GM12892 (cell line): ENCODE measurements at regions not wholly inside any gene's neighbourhood (a gene's known extent, or its start where the extent isn't known, plus 50 kb on each side); places are given as distances from the start of the nearest gene placed in this dataset.

Experiments used
- DNase-seq: peaks from one replicate; pipeline ENCODE4 v3.0.0; 2011; ENCODE audit not compliant: insufficient read length
- FAIRE-seq: peaks from 2 replicates; lab custom pipeline; 2011; peaks lifted over from hg19 to GRCh38; lab: Jason Lieb, UNC
- POLR2A ChIP-seq: IDR thresholded peaks from 2 replicates; pipeline ENCODE4 v1.6.1; 2011; ENCODE audit warnings: low read depth, low read length, control low read depth
- POLR2AphosphoS5 ChIP-seq: IDR thresholded peaks from 2 replicates; pipeline ENCODE4 v1.6.1; 2011; ENCODE audit warnings: low read depth, low read length, control low read depth
- TAF1 ChIP-seq: IDR thresholded peaks from 2 replicates; pipeline ENCODE4 v1.6.1; 2011; ENCODE audit warnings: low read depth, mild to moderate bottlenecking, control low read depth, low read length, borderline replicate concordance

- TF ChIP-seq TAF1 (no peak), POLR2A (no peak), POLR2AphosphoS5 (no peak)
- DNase-seq (no peak), FAIRE-seq (no peak)
Measured at GRCh38 chr2:238729261-238729935, 118.5 kb upstream of the TWIST2 start.

DNA sequence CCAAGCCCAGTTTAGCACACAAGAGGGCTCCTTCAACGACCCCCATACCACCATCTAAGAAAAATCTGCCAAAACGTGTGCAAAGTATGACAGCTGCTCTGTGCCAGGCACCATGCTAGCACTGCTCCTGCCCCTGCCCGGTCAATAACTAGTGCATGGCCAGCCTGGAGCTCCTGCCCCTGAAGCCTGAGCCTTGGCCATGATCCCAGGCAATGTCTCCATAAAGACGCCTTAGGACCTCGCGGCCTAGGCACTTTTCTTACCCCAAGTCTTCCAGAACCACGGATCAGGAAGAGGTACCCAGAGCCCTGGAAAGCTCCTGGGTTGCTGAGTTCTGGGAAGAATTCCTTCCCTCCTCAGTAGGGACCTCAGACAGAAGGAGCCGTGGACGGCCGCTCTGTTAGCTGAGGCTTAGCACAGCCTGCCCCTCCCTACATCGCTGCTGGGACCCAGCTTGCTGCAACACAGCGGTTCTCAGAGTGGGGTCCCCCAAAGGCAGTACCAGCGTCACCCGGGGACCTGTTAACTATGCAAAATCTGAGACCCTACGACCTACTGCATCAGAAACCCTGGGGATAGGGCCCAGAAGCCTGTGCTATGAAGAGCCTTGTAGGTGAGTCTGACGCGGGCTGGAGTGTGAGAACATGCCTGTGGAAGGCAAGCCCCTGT, 117.8 kb upstream of the TWIST2 start:
- DNase-seq (no peak), FAIRE-seq (no peak)
- TF ChIP-seq POLR2A, result no peak
- no peak for TF ChIP-seq POLR2AphosphoS5
- TF ChIP-seq TAF1, result no peak

DNA sequence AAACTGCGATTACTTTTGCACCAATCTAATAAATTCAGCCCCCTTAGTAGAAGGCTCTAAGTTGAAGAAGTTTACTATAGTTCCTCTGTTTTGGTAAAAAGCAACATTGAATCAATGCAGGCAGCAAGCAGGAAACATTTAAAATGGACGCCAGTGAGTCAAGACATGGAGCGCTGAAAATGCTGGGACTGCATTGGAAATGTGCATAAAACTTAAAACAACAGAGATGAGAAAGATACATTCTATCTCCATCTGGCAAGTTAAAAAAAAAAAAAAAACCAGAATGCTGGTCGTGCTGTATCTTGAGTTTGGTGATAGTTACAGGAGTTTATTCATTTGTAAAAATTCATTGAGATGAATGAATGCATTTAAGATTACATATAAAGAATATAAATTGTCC, 117.0 kb upstream of the TWIST2 start:
- FAIRE-seq (no peak), DNase-seq (no peak)
- TF ChIP-seq POLR2A (no peak), POLR2AphosphoS5 (no peak), TAF1 (no peak)

DNA sequence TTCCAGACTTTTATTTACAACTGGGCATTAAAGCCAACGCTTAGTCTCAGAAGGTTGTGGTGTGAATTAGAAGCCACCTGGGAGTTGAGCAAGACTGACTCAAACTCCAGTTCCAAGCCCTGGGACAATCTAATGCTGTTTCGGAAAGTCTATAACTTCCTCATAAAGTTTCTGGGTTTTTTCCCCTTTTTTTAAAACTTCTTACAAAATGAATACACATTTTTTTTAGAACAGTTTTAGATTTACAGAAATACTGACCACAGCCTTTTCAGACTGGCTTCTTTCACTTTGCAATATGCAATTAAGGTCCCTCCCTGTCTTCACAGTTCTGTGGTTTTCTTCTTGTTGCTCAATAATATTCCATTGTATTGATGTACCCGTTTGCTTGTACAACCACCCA, 115.9 kb upstream of the TWIST2 start:
- DNase-seq (no peak), FAIRE-seq (no peak)

GRCh38 chr2:238738917-238739316, 109.0 kb upstream of the TWIST2 start:
- TF ChIP-seq POLR2A (no peak), TAF1 (no peak)
- no peak for DNase-seq
- FAIRE-seq, result no peak

More for the DNA sequence above, 115.9 kb upstream of the TWIST2 start:
- TF ChIP-seq POLR2A (no peak), POLR2AphosphoS5 (no peak), TAF1 (no peak)

- no peak for TF ChIP-seq POLR2AphosphoS5
- TF ChIP-seq POLR2A, result no peak
- no peak for TF ChIP-seq TAF1
- FAIRE-seq (no peak), DNase-seq (no peak)
Measured at GRCh38 chr2:238739668-238740067, 108.2 kb upstream of the TWIST2 start.

- FAIRE-seq (no peak), DNase-seq (no peak)
- TF ChIP-seq TAF1, result no peak
- no peak for TF ChIP-seq POLR2A
Measured at GRCh38 chr2:238741277-238741676, 106.6 kb upstream of the TWIST2 start.

DNA sequence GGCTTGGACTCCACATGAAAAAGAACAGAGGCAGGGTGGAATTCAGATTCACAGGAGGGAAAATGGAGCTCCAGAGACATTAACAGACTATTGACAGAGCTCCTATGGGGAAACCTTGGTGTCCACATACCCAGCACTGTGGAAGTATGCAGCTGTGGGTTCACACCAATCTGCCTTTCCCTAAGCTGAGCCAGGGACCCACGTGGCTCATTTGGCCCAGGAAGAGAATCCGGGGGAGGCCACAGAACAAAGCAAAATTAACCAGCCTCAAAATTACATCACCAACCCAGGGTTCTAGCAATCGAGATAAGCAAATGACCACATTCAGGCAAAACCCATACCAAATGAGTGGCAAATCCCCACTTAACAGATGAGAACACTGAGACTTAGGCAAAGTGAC, 105.8 kb upstream of the TWIST2 start:
- DNase-seq (no peak), FAIRE-seq (no peak)
- TF ChIP-seq POLR2A (no peak), POLR2AphosphoS5 (no peak), TAF1 (no peak)

- FAIRE-seq, result no peak
- DNase-seq, result no peak
- TF ChIP-seq TAF1 (no peak), POLR2AphosphoS5 (no peak), POLR2A (no peak)
Measured at GRCh38 chr2:238742664-238743063, 105.2 kb upstream of the TWIST2 start.

- DNase-seq, result no peak
- FAIRE-seq, result no peak
- TF ChIP-seq TAF1 (no peak), POLR2AphosphoS5 (no peak), POLR2A (no peak)
Measured at GRCh38 chr2:238743243-238744065, 104.4 kb upstream of the TWIST2 start.

GRCh38 chr2:238744951-238745350, 102.9 kb upstream of the TWIST2 start:
- DNase-seq, result no peak
- FAIRE-seq, result no peak
- no peak for TF ChIP-seq POLR2A
- TF ChIP-seq TAF1, result no peak
- TF ChIP-seq POLR2AphosphoS5, result no peak
